ENCODE measurements at regions not wholly inside any gene's neighbourhood (a gene's known extent, or its start where the extent isn't known, plus 50 kb on each side); places are given as distances from the start of the nearest gene placed in this dataset.

DNA sequence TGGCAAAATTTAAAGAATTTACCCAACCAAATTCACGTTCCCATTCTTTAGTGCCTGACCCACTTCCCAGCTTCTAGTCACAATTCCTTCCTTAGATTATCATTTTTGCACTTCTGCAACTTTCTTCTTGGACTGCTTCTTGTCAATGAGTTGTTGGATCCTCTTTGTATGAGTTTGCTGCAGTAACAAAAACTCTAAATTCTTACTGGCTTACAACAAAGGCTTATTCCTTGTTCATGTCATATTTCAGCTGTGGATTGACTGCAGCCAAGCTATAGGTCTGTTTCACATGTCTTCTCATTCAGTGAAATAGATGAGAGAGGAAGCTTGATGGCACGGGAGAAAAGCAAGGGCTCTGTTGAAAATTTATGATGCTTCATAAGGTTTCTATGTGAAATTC, 50.4 kb upstream of the TGFBR2 start:
- Histone ChIP-seq H3K9me3 (ENCODE audit: control insufficient read depth in 2 of 2, insufficient read depth in 1 of 2, low read length in 1 of 2) (no peaks in the 10 kb centered on the region), H3K27me3 (ENCODE audit: control insufficient read depth in 2 of 2, insufficient read depth in 1 of 2, low read length in 1 of 2) (no peaks in the 10 kb centered on the region), H3K4me3 (ENCODE audit: low read length in 2 of 2) (no peak overlapping the region), H3K36me3 (ENCODE audit: control insufficient read depth in 2 of 2, insufficient read depth in 2 of 2, low read length in 1 of 2) (no peaks in the 10 kb centered on the region), H3K4me1 (ENCODE audit: control insufficient read depth in 2 of 2, insufficient read depth in 2 of 2, low read length in 2 of 2) (no peaks in the 10 kb centered on the region), H3K27ac (ENCODE audit: low read depth in 1 of 2, low read length in 1 of 2) (no peak overlapping the region)
- DNase-seq (ENCODE audit: low read depth in 6 of 9, low spot score in 9 of 9): no peak
- WGBS: 96% methylated on average over 2 of the region's 2 CpGs

Data from thymus (tissue), 11 donors.